HG02763 (cell line): ENCODE measurements at regions not wholly inside any gene's neighbourhood (a gene's known extent, or its start where the extent isn't known, plus 50 kb on each side); places are given as distances from the start of the nearest gene placed in this dataset.

Experiments used
- ATAC-seq: cut with Tn5 transposase; IDR thresholded peaks from one replicate; pipeline ENCODE4 v1.9.1; 2021; ENCODE audit warnings: mild to moderate bottlenecking, moderate library complexity; ENCODE audit not compliant: unreplicated experiment

DNA sequence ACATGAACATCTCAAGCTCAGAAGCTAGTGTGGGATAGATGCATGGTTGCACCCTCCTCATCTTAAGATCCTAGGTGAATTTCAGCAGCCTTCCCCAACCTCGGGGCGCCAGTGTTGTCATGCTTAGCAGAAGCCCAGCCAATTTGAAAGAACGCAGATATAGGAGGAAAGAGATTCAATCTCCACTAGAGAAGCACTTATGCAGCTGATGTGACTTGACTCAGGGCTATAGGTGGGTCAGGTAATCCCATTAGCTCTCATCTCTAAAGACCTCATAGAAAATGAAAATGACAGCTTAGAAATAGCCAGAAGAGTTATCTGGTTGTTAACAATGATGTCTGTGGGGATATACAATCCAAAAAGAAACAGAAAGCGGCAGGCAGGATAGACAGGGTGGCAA is 310.5 kb downstream of the GPAM start:
- no peak for ATAC-seq

GRCh38 chr10:111873621-111874135 is 309.9 kb downstream of the GPAM start:
- no peak for ATAC-seq

- no peak for ATAC-seq
Measured at GRCh38 chr10:111874576-111874975, 309.0 kb downstream of the GPAM start.

DNA sequence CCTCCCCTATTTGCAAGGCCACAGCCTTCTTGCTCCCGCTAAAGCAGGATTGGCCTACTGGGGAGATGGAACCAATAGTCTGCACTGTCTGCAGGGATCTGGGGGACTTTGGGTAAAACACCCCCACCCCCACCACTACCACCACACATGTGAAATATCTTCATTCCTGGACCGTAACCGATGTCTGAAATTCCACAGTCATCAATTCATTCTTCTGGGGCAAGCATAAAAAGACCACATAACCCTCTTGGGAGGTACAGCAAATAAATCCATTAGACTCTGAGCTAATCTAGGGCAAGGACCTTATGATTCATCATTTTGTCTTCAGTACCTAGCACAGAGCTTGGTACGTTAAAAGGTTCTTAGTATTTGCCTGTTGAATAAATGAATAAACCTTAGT is 307.8 kb downstream of the GPAM start:
- no peak for ATAC-seq

- ATAC-seq = no peak
Measured at GRCh38 chr10:111877258-111877657, 306.3 kb downstream of the GPAM start.

DNA sequence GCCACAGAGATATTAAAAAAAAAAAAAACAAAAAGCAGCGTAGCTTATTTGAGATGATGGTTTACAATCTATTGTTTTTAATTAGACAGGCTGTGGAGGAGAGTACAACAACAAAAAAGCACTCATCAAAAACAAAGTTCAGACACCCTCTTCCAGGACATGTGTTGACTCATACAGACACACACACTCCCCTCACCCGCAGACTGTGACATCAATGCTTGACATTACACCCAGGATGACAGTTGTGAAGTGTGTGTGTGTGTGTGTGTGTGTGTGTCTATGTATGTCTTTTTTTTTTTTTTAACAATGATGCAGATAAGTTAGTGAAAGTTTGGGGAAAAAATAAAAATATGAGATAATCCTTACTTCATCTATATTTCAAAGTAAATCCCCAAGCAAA is 303.6 kb downstream of the GPAM start:
- ATAC-seq = no peak

DNA sequence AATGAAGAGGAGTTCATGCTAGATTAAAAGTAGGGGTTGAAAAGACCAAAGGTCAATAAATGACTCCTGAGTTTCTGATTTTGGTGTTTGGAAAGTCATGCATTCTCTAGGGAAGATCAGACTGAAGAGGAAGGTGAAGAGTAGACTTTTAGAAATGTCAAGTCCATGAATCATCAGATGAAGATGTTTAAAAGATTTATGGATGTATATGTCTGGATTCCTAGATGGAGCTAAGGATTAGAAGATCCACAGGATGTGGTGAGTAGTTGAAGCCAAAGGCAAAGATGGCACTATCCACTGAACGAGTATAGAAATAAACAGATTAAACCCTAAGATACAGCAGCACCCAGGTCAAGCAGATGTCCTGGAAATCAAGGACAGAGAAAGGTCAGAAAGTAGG is 298.5 kb downstream of the GPAM start:
- ATAC-seq = no peak

GRCh38 chr10:111885919-111886318 is 297.6 kb downstream of the GPAM start:
- ATAC-seq = no peak

GRCh38 chr10:111887266-111887665 is 296.3 kb downstream of the GPAM start:
- ATAC-seq = no peak

DNA sequence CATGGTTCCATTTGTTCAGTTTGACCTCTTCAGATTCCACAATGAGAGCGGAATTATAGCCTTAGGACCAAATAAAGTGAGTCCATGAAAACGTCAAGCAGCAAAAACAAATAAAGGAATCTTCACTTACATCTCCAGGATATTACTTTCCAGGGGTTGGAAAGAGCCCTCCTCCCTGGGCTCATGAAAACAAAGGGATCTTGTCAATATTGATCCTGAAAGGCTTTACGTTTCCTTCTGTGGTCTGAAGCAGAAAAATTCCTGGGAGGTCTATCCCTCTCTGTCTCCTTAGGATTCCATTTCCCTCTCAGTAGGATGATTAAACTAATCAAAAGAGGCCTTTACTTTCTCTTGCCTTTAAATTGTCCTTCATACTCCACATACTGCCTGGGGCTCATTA is 293.5 kb downstream of the GPAM start:
- ATAC-seq = no peak

- ATAC-seq = no peak
Measured at GRCh38 chr10:111916011-111916410, 267.6 kb downstream of the GPAM start.

DNA sequence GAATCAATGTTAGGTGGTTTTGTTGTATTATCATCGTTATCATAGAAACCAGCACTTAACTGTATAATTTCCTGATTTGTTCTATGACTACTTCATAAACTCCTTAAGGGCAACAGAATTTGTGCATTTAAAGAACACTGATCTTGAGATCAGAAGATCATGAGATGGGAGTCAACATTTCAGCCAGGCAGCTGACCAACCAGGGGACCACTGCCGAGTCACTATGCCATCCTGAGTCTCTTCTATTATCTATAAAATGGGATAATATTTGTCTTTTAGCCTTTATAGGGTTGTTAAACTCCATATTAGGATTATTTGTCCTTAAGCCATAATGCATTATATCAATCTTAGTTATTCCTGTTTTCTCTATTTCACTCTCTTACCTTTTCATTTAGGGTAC is 261.7 kb downstream of the GPAM start:
- no peak for ATAC-seq

GRCh38 chr10:111923032-111923431 is 260.5 kb downstream of the GPAM start:
- no peak for ATAC-seq

- ATAC-seq = no peak
Measured at GRCh38 chr10:111926286-111926685, 257.3 kb downstream of the GPAM start.

- ATAC-seq = no peak
Measured at GRCh38 chr10:111933937-111934336, 249.6 kb downstream of the GPAM start.

DNA sequence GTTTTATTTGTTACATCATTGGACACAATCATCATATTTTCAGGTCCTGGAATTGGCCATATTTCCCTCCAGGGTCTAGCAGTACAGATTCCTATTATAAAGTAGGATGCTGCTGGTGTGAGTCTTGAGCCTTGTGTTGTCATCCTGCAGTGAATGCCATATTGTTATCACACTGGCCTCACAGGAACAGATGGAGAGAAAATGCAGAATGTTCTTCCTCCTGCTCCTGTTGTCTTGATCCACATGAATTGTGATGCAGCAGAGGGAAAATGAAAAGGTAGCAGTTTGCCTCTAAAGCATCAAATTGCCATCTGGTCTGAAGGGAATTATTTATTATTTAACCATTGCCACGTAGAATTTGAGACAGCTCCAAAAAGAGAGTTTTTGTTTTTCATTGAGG is 248.6 kb downstream of the GPAM start:
- ATAC-seq = no peak

GRCh38 chr10:111936143-111936542 is 247.4 kb downstream of the GPAM start:
- no peak for ATAC-seq

- ATAC-seq = no peak
Measured at GRCh38 chr10:111944331-111944730, 239.2 kb downstream of the GPAM start.

DNA sequence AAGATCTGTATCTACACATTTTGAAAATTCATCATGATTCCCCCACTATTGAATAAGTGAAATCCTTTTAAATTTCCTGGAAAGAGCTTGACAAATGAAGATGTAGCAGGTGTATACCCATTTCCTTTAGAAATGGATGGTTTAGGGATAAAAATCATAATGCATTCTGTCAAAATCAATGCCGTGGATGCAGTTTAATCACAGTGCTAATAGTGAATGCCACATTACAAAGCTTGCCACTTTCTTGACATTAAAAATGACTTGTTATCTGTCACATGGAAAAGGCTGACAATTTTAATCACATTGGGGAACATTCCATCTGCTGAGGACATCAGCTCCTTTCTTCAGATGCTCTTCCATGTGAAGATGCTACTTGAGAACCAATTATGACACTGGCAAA is 229.6 kb downstream of the GPAM start:
- no peak for ATAC-seq

GRCh38 chr10:111954386-111954785 is 229.2 kb downstream of the GPAM start:
- no peak for ATAC-seq

GRCh38 chr10:111956841-111957240 is 226.7 kb downstream of the GPAM start:
- no peak for ATAC-seq

DNA sequence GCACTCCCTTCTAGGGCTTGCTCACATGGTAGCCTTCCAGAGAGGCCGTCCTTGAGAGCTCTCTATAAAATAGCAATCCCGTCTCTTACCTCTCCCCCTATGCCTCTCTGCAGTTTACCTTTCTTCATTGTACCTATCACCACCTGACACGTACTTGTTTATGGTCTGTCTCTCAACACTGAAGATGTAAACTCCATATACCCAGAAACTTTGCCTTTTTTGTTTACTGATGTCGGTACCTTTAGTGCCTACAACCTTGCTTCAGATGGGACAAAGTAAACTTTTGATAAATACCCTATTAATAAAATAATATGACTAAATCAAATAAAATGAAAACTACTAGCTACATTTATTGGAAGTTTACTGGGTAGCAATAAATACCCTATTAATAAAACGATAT is 220.6 kb downstream of the GPAM start:
- ATAC-seq = no peak

GRCh38 chr10:111967116-111967515 is 216.4 kb downstream of the GPAM start:
- ATAC-seq = no peak

- no peak for ATAC-seq
Measured at GRCh38 chr10:111967547-111967946, 216.0 kb downstream of the GPAM start.
